GM19395 (cell line): ENCODE measurements at regions not wholly inside any gene's neighbourhood (a gene's known extent, or its start where the extent isn't known, plus 50 kb on each side); places are given as distances from the start of the nearest gene placed in this dataset.

ENCODE experiments used
- ATAC-seq: cut with Tn5 transposase; IDR thresholded peaks from one replicate; pipeline ENCODE4 v1.9.1; 2021; ENCODE audit warnings: mild to moderate bottlenecking, moderate library complexity; ENCODE audit not compliant: unreplicated experiment

- ATAC-seq, result no peak
Measured at GRCh38 chr3:190722181-190722905, 140.2 kb downstream of the GMNC start.

GRCh38 chr3:190721330-190721729 is 141.2 kb downstream of the GMNC start:
- ATAC-seq, result peak; percentile 93

- ATAC-seq, result no peak
Measured at GRCh38 chr3:190718671-190719070, 143.8 kb downstream of the GMNC start.

- no peak for ATAC-seq
Measured at GRCh38 chr3:190718097-190718496, 144.4 kb downstream of the GMNC start.

GRCh38 chr3:190716961-190717360 is 145.5 kb downstream of the GMNC start:
- ATAC-seq, result no peak

- ATAC-seq, result no peak
Measured at GRCh38 chr3:190716211-190716610, 146.3 kb downstream of the GMNC start.

GRCh38 chr3:190710723-190711122 is 151.8 kb downstream of the GMNC start:
- ATAC-seq, result no peak

GRCh38 chr3:190709351-190709773 is 153.1 kb downstream of the GMNC start:
- ATAC-seq, result no peak
